22Rv1 (cell line): ENCODE measurements at regions not wholly inside any gene's neighbourhood (a gene's known extent, or its start where the extent isn't known, plus 50 kb on each side); places are given as distances from the start of the nearest gene placed in this dataset.

Experiments used
- H3K27ac ChIP-seq: fragments of 450-650 bp; 2 replicates; pipeline ENCODE4 v1.5.1; 2017
- CTCF ChIP-seq: fragments of 450-650 bp; IDR thresholded peaks from 2 replicates; pipeline ENCODE4 v1.5.1; 2017; ENCODE audit warnings: mild to moderate bottlenecking
- ZFX ChIP-seq: fragments of 450-650 bp; IDR thresholded peaks from 2 replicates; pipeline ENCODE4 v1.6.1; 2017; ENCODE audit warnings: antibody characterized with exemption, borderline replicate concordance

GRCh38 chr6:14999106-14999505 lies 246.8 kb upstream of the JARID2 start:
- TF ChIP-seq CTCF (no peak), ZFX (no peak)
- H3K27ac ChIP-seq = no peak overlapping the region

GRCh38 chr6:15001326-15001910 lies 244.5 kb upstream of the JARID2 start:
- no peak overlapping the region for H3K27ac ChIP-seq
- TF ChIP-seq ZFX (no peak), CTCF (no peak)

- no peak for TF ChIP-seq CTCF
- TF ChIP-seq ZFX = no peak
Measured at GRCh38 chr6:15008269-15008668, 237.6 kb upstream of the JARID2 start.

GRCh38 chr6:15014958-15015357 lies 230.9 kb upstream of the JARID2 start:
- no peak for TF ChIP-seq ZFX
- TF ChIP-seq CTCF = no peak
- no peak overlapping the region for H3K27ac ChIP-seq

More at GRCh38 chr6:15008269-15008668, 237.6 kb upstream of the JARID2 start:
- H3K27ac ChIP-seq = no peak overlapping the region

GRCh38 chr6:15016813-15017212 lies 229.1 kb upstream of the JARID2 start:
- TF ChIP-seq CTCF (no peak), ZFX (no peak)
- no peak overlapping the region for H3K27ac ChIP-seq

- TF ChIP-seq CTCF = no peak
- no peak for TF ChIP-seq ZFX
- H3K27ac ChIP-seq = no peak overlapping the region
Measured at GRCh38 chr6:15017261-15017660, 228.6 kb upstream of the JARID2 start.

GRCh38 chr6:15017803-15018202 lies 228.1 kb upstream of the JARID2 start:
- no peak overlapping the region for H3K27ac ChIP-seq

More at GRCh38 chr6:15017803-15018202, 228.1 kb upstream of the JARID2 start:
- TF ChIP-seq ZFX (no peak), CTCF (no peak)
